PC-9 (cell line): ENCODE measurements at regions not wholly inside any gene's neighbourhood (a gene's known extent, or its start where the extent isn't known, plus 50 kb on each side); places are given as distances from the start of the nearest gene placed in this dataset.

ENCODE experiments used
- EZH2 ChIP-seq: fragments of 200-600 bp; sonication (generic); IDR thresholded peaks from 2 replicates; pipeline ENCODE4 v1.8.0; 2017; ENCODE audit warnings: antibody characterized with exemption, low read depth
- TF ChIP-seq, protein P1 (sequence below): fragments of 200-600 bp; sonication (generic); conservative IDR thresholded peaks from 2 replicates; pipeline ENCODE4 v1.6.1; 2017; ENCODE audit warnings: mixed run types, antibody characterized with exemption, mild to moderate bottlenecking, moderate library complexity

DNA sequence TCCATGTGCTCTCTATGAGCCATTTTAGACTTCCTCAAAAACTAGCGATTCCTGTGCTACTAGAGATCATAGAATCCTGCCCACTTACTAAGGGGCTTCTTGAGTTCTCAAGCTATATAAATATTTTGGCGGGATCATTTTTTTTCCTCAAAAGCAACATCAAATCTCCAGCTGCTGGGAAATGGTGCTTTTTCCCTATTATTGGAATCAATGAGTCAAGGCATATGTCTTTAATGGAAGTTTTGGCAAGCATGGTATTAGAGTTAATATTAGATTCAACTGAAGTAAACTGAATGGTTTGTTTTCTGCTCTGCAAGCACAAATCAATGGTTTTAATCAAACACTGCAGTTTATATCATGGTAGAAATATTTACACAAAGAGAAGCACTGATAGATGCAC, 369.9 kb upstream of the PTGER4 start:
- TF ChIP-seq, protein P1, sequence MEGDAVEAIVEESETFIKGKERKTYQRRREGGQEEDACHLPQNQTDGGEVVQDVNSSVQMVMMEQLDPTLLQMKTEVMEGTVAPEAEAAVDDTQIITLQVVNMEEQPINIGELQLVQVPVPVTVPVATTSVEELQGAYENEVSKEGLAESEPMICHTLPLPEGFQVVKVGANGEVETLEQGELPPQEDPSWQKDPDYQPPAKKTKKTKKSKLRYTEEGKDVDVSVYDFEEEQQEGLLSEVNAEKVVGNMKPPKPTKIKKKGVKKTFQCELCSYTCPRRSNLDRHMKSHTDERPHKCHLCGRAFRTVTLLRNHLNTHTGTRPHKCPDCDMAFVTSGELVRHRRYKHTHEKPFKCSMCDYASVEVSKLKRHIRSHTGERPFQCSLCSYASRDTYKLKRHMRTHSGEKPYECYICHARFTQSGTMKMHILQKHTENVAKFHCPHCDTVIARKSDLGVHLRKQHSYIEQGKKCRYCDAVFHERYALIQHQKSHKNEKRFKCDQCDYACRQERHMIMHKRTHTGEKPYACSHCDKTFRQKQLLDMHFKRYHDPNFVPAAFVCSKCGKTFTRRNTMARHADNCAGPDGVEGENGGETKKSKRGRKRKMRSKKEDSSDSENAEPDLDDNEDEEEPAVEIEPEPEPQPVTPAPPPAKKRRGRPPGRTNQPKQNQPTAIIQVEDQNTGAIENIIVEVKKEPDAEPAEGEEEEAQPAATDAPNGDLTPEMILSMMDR: no peak
- no peak for TF ChIP-seq EZH2
